Fibroblast of mammary gland (primary cell): ENCODE measurements at regions not wholly inside any gene's neighbourhood (a gene's known extent, or its start where the extent isn't known, plus 50 kb on each side); places are given as distances from the start of the nearest gene placed in this dataset.
"Not testable (repeated sequence)": the region's sequence is repeated elsewhere in the genome, so short reads cannot be mapped to it uniquely, and the experiment has no call there.

Experiments
- DNase-seq: peaks from one replicate; pipeline ENCODE4 v3.0.0-alpha.2; 2010; ENCODE audit warnings: low read depth
- H3K4me3 ChIP-seq: 2 replicates; pipeline ENCODE4 v1.5.1; 2011; ENCODE audit warnings: low read depth, mild to moderate bottlenecking, low read length, moderate library complexity; ENCODE audit not compliant: control insufficient read depth
- TF ChIP-seq, protein P1 (sequence below): conservative IDR thresholded peaks from 2 replicates; pipeline ENCODE4 v1.5.1; 2011; ENCODE audit warnings: low read depth, low read length, inconsistent platforms; ENCODE audit not compliant: control insufficient read depth, insufficient read depth

DNA sequence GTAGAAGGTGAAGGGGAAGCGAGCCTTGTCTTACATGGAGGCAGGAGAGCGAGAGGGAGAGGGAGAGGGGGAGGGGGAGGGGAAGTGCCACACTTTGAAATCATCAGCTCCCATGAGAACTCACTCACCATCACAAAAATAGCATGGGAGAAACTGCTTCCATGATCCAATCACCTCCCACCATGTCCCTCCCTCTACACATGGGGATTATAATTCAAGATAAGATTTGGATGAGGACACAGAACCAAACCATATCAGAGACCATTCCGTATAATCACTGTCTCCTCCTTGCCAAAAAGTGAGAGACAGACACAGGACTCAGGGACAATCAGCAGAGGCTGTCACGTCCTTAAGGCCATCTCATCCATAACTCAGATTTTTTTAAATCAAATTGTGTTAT lies 187.7 kb upstream of the TAS2R1 start:
- DNase-seq, result no peak
- TF ChIP-seq, protein P1, sequence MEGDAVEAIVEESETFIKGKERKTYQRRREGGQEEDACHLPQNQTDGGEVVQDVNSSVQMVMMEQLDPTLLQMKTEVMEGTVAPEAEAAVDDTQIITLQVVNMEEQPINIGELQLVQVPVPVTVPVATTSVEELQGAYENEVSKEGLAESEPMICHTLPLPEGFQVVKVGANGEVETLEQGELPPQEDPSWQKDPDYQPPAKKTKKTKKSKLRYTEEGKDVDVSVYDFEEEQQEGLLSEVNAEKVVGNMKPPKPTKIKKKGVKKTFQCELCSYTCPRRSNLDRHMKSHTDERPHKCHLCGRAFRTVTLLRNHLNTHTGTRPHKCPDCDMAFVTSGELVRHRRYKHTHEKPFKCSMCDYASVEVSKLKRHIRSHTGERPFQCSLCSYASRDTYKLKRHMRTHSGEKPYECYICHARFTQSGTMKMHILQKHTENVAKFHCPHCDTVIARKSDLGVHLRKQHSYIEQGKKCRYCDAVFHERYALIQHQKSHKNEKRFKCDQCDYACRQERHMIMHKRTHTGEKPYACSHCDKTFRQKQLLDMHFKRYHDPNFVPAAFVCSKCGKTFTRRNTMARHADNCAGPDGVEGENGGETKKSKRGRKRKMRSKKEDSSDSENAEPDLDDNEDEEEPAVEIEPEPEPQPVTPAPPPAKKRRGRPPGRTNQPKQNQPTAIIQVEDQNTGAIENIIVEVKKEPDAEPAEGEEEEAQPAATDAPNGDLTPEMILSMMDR, result no peak
- H3K4me3 ChIP-seq, result no peak overlapping the region

DNA sequence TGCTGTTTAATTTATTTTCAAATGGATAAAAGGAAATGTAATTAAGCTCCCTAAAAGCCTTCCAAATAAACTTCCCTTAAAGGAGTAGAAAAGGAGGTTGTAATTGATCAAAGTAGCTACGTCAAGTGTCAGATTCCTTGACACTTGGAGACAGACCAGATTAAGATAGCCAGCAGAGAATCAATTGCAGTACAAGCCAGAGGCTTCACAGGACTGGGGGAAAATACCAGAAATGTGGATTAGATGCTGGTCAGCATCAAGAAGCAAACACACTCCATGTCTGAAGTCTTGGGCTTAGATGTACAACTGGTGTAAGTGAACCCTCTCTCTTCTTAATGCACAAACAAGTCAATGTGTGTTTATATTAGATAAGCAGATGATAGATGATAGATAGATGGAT lies 184.9 kb upstream of the TAS2R1 start:
- DNase-seq, result no peak
- TF ChIP-seq, protein P1, result no peak
- no peak overlapping the region for H3K4me3 ChIP-seq

DNA sequence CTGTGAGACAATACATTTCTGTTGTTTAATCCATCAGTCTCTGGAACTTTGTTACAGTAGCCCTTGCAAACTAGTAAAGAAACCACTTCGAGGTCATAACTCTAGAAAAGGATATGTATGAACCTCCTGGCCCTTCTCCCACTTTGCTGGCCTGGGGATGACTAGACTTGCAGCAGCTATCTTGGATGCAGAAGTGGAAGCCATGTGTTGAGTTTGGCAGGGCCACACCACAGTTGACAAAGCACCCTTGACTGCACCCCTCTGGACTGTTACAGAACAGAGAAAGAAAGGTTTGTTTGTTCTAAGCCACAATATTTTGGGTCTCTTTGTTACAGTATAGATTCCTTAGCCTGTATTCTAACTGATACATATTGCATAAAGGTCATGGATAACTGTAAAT lies 183.2 kb upstream of the TAS2R1 start:
- TF ChIP-seq, protein P1, result no peak
- no peak overlapping the region for H3K4me3 ChIP-seq
- no peak for DNase-seq

- not testable (repeated sequence) for DNase-seq, H3K4me3 ChIP-seq
Measured at GRCh38 chr5:9807366-9807765, 177.2 kb upstream of the TAS2R1 start.

- no peak overlapping the region for H3K4me3 ChIP-seq
- TF ChIP-seq, protein P1, result no peak
- no peak for DNase-seq
Measured at GRCh38 chr5:9801908-9802307, 171.8 kb upstream of the TAS2R1 start.

DNA sequence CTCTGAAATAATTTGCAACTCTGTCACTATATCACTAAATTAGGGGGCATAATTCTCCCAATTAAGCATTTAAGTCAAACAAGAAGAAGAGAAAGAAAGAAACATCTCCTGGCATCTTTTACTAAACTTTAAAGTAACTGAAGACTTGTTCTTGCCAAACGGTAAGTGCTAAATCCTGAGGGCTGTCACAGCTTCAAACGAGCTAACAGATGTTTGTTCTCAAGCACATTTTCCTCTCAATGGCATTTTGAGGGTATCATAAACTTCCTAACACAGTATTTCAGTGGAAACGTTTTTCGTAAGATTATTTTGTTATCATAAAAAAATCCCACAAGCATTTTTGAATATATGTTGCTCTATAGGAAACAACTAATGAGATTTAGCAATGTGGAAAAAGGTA lies 169.5 kb upstream of the TAS2R1 start:
- no peak for DNase-seq
- TF ChIP-seq, protein P1, result no peak

DNA sequence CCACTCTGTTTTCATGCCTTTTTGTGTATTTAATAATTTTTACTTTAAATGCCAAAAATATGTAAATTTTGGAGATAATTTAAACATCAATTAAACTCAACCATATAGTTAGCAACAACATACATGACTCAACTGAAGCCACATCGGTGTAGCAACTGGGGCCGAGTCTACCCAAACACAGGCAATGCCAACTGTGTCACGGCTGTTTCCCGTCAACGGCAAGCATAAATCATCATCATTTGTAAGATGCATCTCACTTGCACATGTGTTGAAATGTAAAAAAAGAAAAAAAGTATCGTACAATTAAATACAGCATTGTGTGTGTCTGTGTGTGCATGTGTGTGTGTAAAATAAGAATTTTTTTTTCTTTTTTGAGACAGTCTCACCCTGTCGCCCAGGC lies 160.1 kb upstream of the TAS2R1 start:
- no peak overlapping the region for H3K4me3 ChIP-seq
- no peak for DNase-seq
- TF ChIP-seq, protein P1, result no peak

More for the DNA sequence above, 169.5 kb upstream of the TAS2R1 start:
- no peak overlapping the region for H3K4me3 ChIP-seq
